Gastrocnemius medialis (tissue), 4 donors: ENCODE measurements at regions not wholly inside any gene's neighbourhood (a gene's known extent, or its start where the extent isn't known, plus 50 kb on each side); places are given as distances from the start of the nearest gene placed in this dataset.

Source experiments
- POLR2A ChIP-seq, 2 donors: fragments of 450-650 bp; IDR thresholded peaks; one replicate each; pipeline ENCODE4 v1.6.1; 2017; ENCODE audit warnings: antibody characterized with exemption in 2 of 2, mild to moderate bottlenecking in 2 of 2, moderate library complexity in 2 of 2
- TF ChIP-seq, protein P1 (sequence below), 5 experiments: fragments of 450-650 bp in 3 of 5; fragments of 200-600 bp in 2 of 5; sonication (generic) in 2 of 5; IDR thresholded peaks in 4 of 5; conservative IDR thresholded peaks in 1 of 5; 1 replicate in 4 of 5; 2 replicates in 1 of 5; pipeline ENCODE4 v1.5.1; 2016 to 2019; ENCODE audit warnings: antibody characterized with exemption in 5 of 5, mild to moderate bottlenecking in 3 of 5, moderate library complexity in 3 of 5

DNA sequence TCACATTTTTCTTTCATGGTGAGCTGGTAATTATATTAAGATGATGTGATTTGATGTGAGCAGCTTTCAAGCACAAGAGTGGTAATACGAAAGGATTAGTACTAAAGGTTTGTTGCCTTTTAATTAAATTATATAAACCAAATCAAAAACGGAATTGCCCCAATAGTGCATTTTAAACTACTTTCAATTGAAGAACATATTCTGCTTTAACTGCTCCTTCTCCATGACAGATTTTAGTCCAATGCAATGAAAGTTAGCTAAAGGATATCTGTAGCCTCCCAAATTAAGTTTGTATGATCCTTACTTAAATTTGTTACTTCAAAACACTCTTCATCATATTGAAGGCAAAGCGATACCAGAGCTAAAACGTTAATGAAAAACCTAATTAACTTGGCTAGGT, 447.1 kb upstream of the AMOT start:
- no peak for TF ChIP-seq POLR2A (IDR thresholded peaks at IDR 0.05)
- TF ChIP-seq, protein P1, sequence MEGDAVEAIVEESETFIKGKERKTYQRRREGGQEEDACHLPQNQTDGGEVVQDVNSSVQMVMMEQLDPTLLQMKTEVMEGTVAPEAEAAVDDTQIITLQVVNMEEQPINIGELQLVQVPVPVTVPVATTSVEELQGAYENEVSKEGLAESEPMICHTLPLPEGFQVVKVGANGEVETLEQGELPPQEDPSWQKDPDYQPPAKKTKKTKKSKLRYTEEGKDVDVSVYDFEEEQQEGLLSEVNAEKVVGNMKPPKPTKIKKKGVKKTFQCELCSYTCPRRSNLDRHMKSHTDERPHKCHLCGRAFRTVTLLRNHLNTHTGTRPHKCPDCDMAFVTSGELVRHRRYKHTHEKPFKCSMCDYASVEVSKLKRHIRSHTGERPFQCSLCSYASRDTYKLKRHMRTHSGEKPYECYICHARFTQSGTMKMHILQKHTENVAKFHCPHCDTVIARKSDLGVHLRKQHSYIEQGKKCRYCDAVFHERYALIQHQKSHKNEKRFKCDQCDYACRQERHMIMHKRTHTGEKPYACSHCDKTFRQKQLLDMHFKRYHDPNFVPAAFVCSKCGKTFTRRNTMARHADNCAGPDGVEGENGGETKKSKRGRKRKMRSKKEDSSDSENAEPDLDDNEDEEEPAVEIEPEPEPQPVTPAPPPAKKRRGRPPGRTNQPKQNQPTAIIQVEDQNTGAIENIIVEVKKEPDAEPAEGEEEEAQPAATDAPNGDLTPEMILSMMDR (IDR thresholded peaks at IDR 0.05 in 4 of 5, conservative IDR thresholded peaks at IDR 0.05 in 1 of 5): no peak
